ENCODE measurements at regions not wholly inside any gene's neighbourhood (a gene's known extent, or its start where the extent isn't known, plus 50 kb on each side); places are given as distances from the start of the nearest gene placed in this dataset.
"Not testable (repeated sequence)": the region's sequence is repeated elsewhere in the genome, so short reads cannot be mapped to it uniquely, and the experiment has no call there.

- no peak for DNase-seq
Measured at GRCh38 chr3:171982828-171983227, 56.5 kb upstream of the FNDC3B start.

DNA sequence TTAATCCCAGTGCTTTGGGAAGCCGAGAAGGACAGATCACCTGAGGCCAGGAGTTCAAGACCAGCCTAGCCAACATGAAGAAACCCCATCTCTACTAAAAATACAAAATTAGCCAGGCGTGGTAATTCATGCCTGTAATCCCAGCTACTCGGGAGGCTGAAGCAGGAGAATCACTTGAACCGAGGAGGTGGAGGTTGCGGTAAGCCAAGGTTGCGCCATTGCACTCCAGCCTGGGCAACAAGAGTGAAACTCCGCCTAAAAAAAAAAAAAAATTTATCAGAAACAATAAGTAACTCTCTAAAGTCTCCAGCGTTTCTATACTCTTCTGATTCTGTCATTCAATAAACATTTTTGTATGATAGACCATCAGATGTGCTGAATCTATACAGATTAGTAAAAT is 55.7 kb upstream of the FNDC3B start:
- DNase-seq, result not testable (repeated sequence)

- peak; percentile 76 for DNase-seq
Measured at GRCh38 chr3:171984883-171985282, 54.5 kb upstream of the FNDC3B start.

GRCh38 chr3:171986176-171986575 is 53.2 kb upstream of the FNDC3B start:
- DNase-seq, result peak; percentile 88

GRCh38 chr3:171986757-171987518 is 52.4 kb upstream of the FNDC3B start:
- no peak for DNase-seq

All from hematopoietic multipotent progenitor cell treated with erythropoietin and hydrocortisone succinate and interleukin-3 and kit ligand, for 4 days (in vitro differentiated cells).